SU-DHL-6 (cell line): ENCODE measurements at regions not wholly inside any gene's neighbourhood (a gene's known extent, or its start where the extent isn't known, plus 50 kb on each side); places are given as distances from the start of the nearest gene placed in this dataset.

Experiments used
- H2AFZ ChIP-seq: fragments of 200-600 bp; sonication (generic); 2 replicates; pipeline ENCODE4 v1.6.1; 2014; ENCODE audit warnings: low read depth, mild to moderate bottlenecking, moderate library complexity, mixed read lengths, antibody characterized with exemption, low read length; ENCODE audit not compliant: severe bottlenecking
- H3F3A ChIP-seq: fragments of 200-600 bp; shearing (Covaris generic); 2 replicates; pipeline ENCODE4 v1.6.0; 2016; ENCODE audit warnings: antibody characterized with exemption, mild to moderate bottlenecking; ENCODE audit not compliant: insufficient read depth
- H3K27ac ChIP-seq: fragments of 200-600 bp; sonication (generic); 2 replicates; pipeline ENCODE4 v1.5.1; 2016; ENCODE audit warnings: low read depth, mild to moderate bottlenecking, low read length, moderate library complexity, mixed read lengths
- H3K27me3 ChIP-seq: fragments of 200-600 bp; sonication (generic), shearing (Covaris generic); 2 replicates; pipeline ENCODE4 v1.6.0; 2014; ENCODE audit warnings: mild to moderate bottlenecking, low read length
- H3K36me3 ChIP-seq: fragments of 200-600 bp; sonication (generic); 2 replicates; pipeline ENCODE4 v1.6.1; 2014; ENCODE audit warnings: mild to moderate bottlenecking, low read length, mixed read lengths
- H3K4me2 ChIP-seq: fragments of 300-600, 200-600 bp; shearing (Covaris generic), sonication (generic); 2 replicates; pipeline ENCODE4 v1.6.0; 2014; ENCODE audit warnings: low read length, low read depth, mild to moderate bottlenecking; ENCODE audit not compliant: poor library complexity, severe bottlenecking
- H3K4me3 ChIP-seq: fragments of 200-600 bp; sonication (generic); 2 replicates; pipeline ENCODE4 v1.5.1; 2014; ENCODE audit warnings: antibody characterized with exemption, low read length, mild to moderate bottlenecking, mixed read lengths; ENCODE audit not compliant: insufficient read depth, poor library complexity, severe bottlenecking
- H3K79me2 ChIP-seq: fragments of 200-600 bp; sonication (generic); 2 replicates; pipeline ENCODE4 v1.6.1; 2014; ENCODE audit warnings: mild to moderate bottlenecking, low read length, moderate library complexity; ENCODE audit not compliant: insufficient read depth
- H3K9ac ChIP-seq: fragments of 200-600 bp; sonication (generic); 2 replicates; pipeline ENCODE4 v1.7.0; 2014; ENCODE audit warnings: mild to moderate bottlenecking, low read length
- H3K9me2 ChIP-seq: fragments of 200-600 bp; sonication (generic); replicated peaks from 2 replicates; pipeline ENCODE4 v1.6.1; 2014; ENCODE audit warnings: low read length; ENCODE audit not compliant: insufficient read depth
- H3K9me3 ChIP-seq: fragments of 200-600 bp; sonication (generic); 2 replicates; pipeline ENCODE4 v1.6.1; 2014; ENCODE audit warnings: low read length, mixed read lengths; ENCODE audit not compliant: insufficient read depth
- H4K20me1 ChIP-seq: fragments of 200-600 bp; sonication (generic); 2 replicates; pipeline ENCODE4 v1.6.1; 2014; ENCODE audit warnings: low read depth, mild to moderate bottlenecking, antibody characterized with exemption, low read length, moderate library complexity, mixed read lengths
- EZH2phosphoT487 ChIP-seq: fragments of 200-600 bp; sonication (generic), shearing (Covaris generic); conservative IDR thresholded peaks from 2 replicates; pipeline ENCODE4 v1.6.1; 2018; ENCODE audit warnings: mild to moderate bottlenecking, antibody characterized with exemption, low read length, moderate library complexity, mixed read lengths
- TF ChIP-seq, protein P1 (sequence below): fragments of 200-600 bp; sonication (generic); IDR thresholded peaks from one replicate; pipeline ENCODE4 v1.5.1; 2017; ENCODE audit warnings: antibody characterized with exemption, mild to moderate bottlenecking, low read length, moderate library complexity; ENCODE audit not compliant: insufficient read depth, poor library complexity, severe bottlenecking

DNA sequence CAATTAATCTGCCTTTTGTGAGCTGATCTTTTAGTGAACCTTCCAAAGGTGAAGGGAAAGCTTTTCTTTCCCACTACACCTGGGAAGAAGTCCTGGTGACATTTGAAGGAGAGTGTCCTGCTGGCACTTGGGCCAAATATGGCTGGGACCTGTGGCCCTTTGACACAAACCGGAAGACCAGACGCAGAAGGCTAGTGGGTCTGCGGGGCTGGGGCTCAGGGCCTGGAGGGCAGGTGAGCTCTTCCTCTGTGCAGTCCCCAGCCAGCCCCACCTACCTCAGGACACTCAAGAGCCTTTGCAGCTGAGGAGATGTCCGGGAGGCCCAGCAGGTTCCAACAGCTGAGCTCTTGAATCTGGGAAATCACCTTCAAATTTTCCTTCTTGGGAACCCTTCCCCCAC is 138.0 kb upstream of the THY1 start:
- H3K79me2 ChIP-seq, result no peaks in the 10 kb centered on the region
- H3K4me3 ChIP-seq, result no peak overlapping the region
- H3K9ac ChIP-seq, result no peak overlapping the region
- TF ChIP-seq EZH2phosphoT487, result no peak
- TF ChIP-seq, protein P1, sequence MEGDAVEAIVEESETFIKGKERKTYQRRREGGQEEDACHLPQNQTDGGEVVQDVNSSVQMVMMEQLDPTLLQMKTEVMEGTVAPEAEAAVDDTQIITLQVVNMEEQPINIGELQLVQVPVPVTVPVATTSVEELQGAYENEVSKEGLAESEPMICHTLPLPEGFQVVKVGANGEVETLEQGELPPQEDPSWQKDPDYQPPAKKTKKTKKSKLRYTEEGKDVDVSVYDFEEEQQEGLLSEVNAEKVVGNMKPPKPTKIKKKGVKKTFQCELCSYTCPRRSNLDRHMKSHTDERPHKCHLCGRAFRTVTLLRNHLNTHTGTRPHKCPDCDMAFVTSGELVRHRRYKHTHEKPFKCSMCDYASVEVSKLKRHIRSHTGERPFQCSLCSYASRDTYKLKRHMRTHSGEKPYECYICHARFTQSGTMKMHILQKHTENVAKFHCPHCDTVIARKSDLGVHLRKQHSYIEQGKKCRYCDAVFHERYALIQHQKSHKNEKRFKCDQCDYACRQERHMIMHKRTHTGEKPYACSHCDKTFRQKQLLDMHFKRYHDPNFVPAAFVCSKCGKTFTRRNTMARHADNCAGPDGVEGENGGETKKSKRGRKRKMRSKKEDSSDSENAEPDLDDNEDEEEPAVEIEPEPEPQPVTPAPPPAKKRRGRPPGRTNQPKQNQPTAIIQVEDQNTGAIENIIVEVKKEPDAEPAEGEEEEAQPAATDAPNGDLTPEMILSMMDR, result no peak
- H3K27me3 ChIP-seq, result no peaks in the 10 kb centered on the region
- H4K20me1 ChIP-seq, result no peaks in the 10 kb centered on the region
- no peak overlapping the region for H2AFZ ChIP-seq
- H3K9me3 ChIP-seq, result no peaks in the 10 kb centered on the region
- H3K9me2 ChIP-seq, result no peaks in the 10 kb centered on the region
- no peaks in the 10 kb centered on the region for H3K36me3 ChIP-seq
- no peak overlapping the region for H3K27ac ChIP-seq
- H3F3A ChIP-seq, result no peaks in the 10 kb centered on the region
- no peak overlapping the region for H3K4me2 ChIP-seq

DNA sequence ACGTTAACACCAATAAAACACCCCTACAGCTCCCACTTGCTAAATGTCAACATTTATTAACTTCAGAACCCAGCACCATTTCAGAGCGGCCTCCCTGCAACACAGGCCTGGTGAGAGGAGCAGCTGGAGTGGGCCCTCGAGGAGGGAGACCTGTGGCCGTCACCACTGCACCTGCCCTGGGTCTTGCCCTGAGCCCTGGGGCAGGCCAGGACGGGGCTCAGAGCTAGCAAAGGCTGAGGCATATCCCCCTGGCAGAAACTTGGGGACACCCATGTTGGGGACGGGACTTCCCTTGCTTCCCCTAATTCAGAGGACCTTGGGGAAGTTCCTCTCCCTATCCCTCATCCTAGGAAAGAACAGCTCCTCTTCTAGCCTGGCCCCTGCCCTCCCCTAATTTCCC is 137.3 kb upstream of the THY1 start:
- H3F3A ChIP-seq, result no peaks in the 10 kb centered on the region
- TF ChIP-seq, protein P1, result no peak
- TF ChIP-seq EZH2phosphoT487, result no peak
- H3K36me3 ChIP-seq, result no peaks in the 10 kb centered on the region
- no peak overlapping the region for H3K4me3 ChIP-seq
- no peak overlapping the region for H3K9ac ChIP-seq
- no peak overlapping the region for H3K4me2 ChIP-seq
- no peaks in the 10 kb centered on the region for H3K9me2 ChIP-seq
- no peaks in the 10 kb centered on the region for H4K20me1 ChIP-seq
- H3K27ac ChIP-seq, result no peak overlapping the region
- no peaks in the 10 kb centered on the region for H3K9me3 ChIP-seq
- H3K79me2 ChIP-seq, result no peaks in the 10 kb centered on the region
- H2AFZ ChIP-seq, result no peak overlapping the region
- no peaks in the 10 kb centered on the region for H3K27me3 ChIP-seq

DNA sequence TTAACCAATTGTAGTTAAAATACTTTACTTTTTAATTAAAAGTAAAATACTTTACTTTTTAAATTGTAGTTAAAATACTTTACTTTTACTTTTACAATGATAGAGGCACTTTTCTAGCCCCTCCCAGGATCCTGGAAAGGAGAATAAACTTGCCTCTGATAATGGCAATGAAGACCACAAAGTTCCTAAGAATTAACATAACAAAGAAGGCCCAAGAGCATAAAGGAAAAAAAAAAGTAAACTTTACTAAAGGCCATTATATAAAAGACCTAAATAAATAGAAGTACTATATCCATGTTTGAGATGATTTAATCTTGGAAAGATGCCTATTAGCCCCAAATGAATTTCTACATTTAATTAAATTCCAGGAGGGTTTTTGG is 129.1 kb upstream of the THY1 start:
- H3F3A ChIP-seq, result no peaks in the 10 kb centered on the region
- H4K20me1 ChIP-seq, result no peaks in the 10 kb centered on the region
- no peaks in the 10 kb centered on the region for H3K9me2 ChIP-seq
- TF ChIP-seq EZH2phosphoT487, result no peak
- H3K79me2 ChIP-seq, result no peaks in the 10 kb centered on the region
- H3K27ac ChIP-seq, result no peak overlapping the region
- no peak overlapping the region for H3K4me2 ChIP-seq
- H2AFZ ChIP-seq, result no peak overlapping the region
- H3K4me3 ChIP-seq, result no peak overlapping the region
- H3K9me3 ChIP-seq, result peaks cover 5% of the 10 kb centered on the region; the same call in 1 of the 2 replicates
- H3K27me3 ChIP-seq, result no peaks in the 10 kb centered on the region
- H3K36me3 ChIP-seq, result no peaks in the 10 kb centered on the region
- H3K9ac ChIP-seq, result no peak overlapping the region

DNA sequence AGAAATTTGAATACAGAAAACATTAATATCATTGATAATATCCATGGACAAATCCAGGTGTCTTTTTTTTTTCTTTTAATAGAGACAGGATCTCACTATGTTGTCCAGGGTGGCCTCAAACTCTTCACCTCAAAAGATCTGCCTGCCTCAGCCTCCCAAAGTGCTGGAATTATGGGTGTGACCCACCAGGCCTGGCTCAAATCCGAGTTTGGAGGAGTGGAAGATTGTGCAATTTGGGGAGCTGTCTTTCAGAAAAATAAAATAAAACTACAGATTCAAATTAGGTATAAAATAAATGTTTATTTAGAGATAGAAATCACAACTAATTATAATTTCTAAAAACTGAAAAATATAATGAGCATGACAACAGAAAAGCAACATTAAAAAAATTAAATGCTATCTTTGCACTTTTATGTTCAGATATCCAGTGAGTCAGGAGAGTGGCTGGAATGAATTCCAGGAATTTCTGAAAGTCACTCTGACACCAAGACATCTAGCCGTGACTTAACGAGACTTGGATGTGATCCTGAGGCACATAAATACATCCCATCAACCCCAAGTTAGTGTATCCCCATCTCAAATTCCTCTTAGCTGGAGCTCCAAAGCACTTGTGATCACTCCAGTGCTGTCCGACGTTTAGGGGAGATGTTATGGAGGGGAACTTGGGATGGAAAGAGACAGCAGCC is 128.6 kb upstream of the THY1 start:
- peaks cover 11% of the 10 kb centered on the region; the same call in 1 of the 2 replicates for H3K9me3 ChIP-seq
- H3K4me2 ChIP-seq, result no peak overlapping the region
- H3K79me2 ChIP-seq, result no peaks in the 10 kb centered on the region
- no peaks in the 10 kb centered on the region for H3K9me2 ChIP-seq
- H4K20me1 ChIP-seq, result no peaks in the 10 kb centered on the region
- no peaks in the 10 kb centered on the region for H3K27me3 ChIP-seq
- TF ChIP-seq, protein P1, result no peak
- TF ChIP-seq EZH2phosphoT487, result no peak
- H3K36me3 ChIP-seq, result no peaks in the 10 kb centered on the region
- H3K4me3 ChIP-seq, result no peak overlapping the region
- H3F3A ChIP-seq, result no peaks in the 10 kb centered on the region
- H2AFZ ChIP-seq, result no peak overlapping the region
- H3K27ac ChIP-seq, result no peak overlapping the region
- H3K9ac ChIP-seq, result no peak overlapping the region
